GM23248 (cell line): ENCODE measurements at regions not wholly inside any gene's neighbourhood (a gene's known extent, or its start where the extent isn't known, plus 50 kb on each side); places are given as distances from the start of the nearest gene placed in this dataset.
A peak's percentile ranks its signal among the peaks of the same experiment; 100 is the strongest.

ENCODE experiments used
- DNase-seq: peaks from one replicate; pipeline ENCODE4 v3.0.0-alpha.2; 2015
- H2AFZ ChIP-seq: fragments of 200-600 bp; sonication (generic); 2 replicates; pipeline ENCODE4 v1.6.1; 2016; ENCODE audit warnings: antibody characterized with exemption
- H3F3A ChIP-seq: fragments of 200-600 bp; sonication (generic); 2 replicates; pipeline ENCODE4 v1.6.1; 2016; ENCODE audit warnings: mild to moderate bottlenecking, antibody characterized with exemption, mixed run types; ENCODE audit not compliant: insufficient read depth
- H3K27ac ChIP-seq: fragments of 200-600 bp; sonication (generic); 2 replicates; pipeline ENCODE4 v1.5.1; 2016; ENCODE audit warnings: mild to moderate bottlenecking
- H3K27me3 ChIP-seq: fragments of 200-600 bp; sonication (generic); replicated peaks from 2 replicates; pipeline ENCODE4 v1.6.1; 2016; ENCODE audit warnings: mild to moderate bottlenecking; ENCODE audit not compliant: insufficient read depth
- H3K36me3 ChIP-seq: fragments of 200-600 bp; sonication (generic); 2 replicates; pipeline ENCODE4 v1.6.1; 2016; ENCODE audit warnings: low read depth, mild to moderate bottlenecking
- H3K4me1 ChIP-seq: fragments of 200-600 bp; sonication (generic); 2 replicates; pipeline ENCODE4 v1.6.1; 2016; ENCODE audit warnings: mild to moderate bottlenecking; ENCODE audit not compliant: insufficient read depth
- H3K4me2 ChIP-seq: fragments of 200-600 bp; sonication (generic); one replicate; pipeline ENCODE4 v1.6.1; 2016; ENCODE audit warnings: mild to moderate bottlenecking; ENCODE audit not compliant: unreplicated experiment
- H3K4me3 ChIP-seq: fragments of 200-600 bp; sonication (generic); 2 replicates; pipeline ENCODE4 v1.5.1; 2016; ENCODE audit warnings: mild to moderate bottlenecking
- H3K79me2 ChIP-seq: fragments of 200-600 bp; sonication (generic); 2 replicates; pipeline ENCODE4 v1.6.1; 2016; ENCODE audit warnings: mild to moderate bottlenecking; ENCODE audit not compliant: insufficient read depth
- H3K9ac ChIP-seq: fragments of 200-600 bp; sonication (generic); 2 replicates; pipeline ENCODE4 v1.6.1; 2016; ENCODE audit warnings: mild to moderate bottlenecking
- H3K9me2 ChIP-seq: fragments of 200-600 bp; sonication (generic); 2 replicates; pipeline ENCODE4 v1.6.1; 2016; ENCODE audit warnings: mixed run types, mild to moderate bottlenecking, moderate library complexity; ENCODE audit not compliant: insufficient read depth
- H3K9me3 ChIP-seq: fragments of 200-600 bp; sonication (generic); one replicate; pipeline ENCODE4 v1.6.1; 2017; ENCODE audit warnings: low read depth
- H4K20me1 ChIP-seq: fragments of 200-600 bp; sonication (generic); 2 replicates; pipeline ENCODE4 v1.6.0; 2016; ENCODE audit not compliant: insufficient read depth
- EZH2 ChIP-seq: fragments of 200-600 bp; sonication (generic); IDR thresholded peaks from 2 replicates; pipeline ENCODE4 v1.6.1; 2018; ENCODE audit warnings: antibody characterized with exemption, mild to moderate bottlenecking; ENCODE audit not compliant: insufficient read depth, poor library complexity, severe bottlenecking
- EZH2phosphoT487 ChIP-seq: fragments of 200-600 bp; sonication (generic); IDR thresholded peaks from 2 replicates; pipeline ENCODE4 v1.6.1; 2018; ENCODE audit warnings: antibody characterized with exemption, moderate library complexity, mild to moderate bottlenecking, low read depth; ENCODE audit not compliant: insufficient read depth
- WGBS, 2 experiments: methylation state at CpG; one replicate each; pipeline ENCODE4 v1.1.6; 2015 to 2017; ENCODE audit warnings: low lambda C conversion rate in 2 of 2, low coverage in 1 of 2; ENCODE audit errors: missing lambda C conversion rate in 2 of 2; 5-methylcytosine and 5-hydroxymethylcytosine counted together
- in situ Hi-C: fragments of 300-500 bp; cut with MboI; formaldehyde crosslinking; loops from 2 replicates; pipeline ENCODE4 v1.15.0; 2020

DNA sequence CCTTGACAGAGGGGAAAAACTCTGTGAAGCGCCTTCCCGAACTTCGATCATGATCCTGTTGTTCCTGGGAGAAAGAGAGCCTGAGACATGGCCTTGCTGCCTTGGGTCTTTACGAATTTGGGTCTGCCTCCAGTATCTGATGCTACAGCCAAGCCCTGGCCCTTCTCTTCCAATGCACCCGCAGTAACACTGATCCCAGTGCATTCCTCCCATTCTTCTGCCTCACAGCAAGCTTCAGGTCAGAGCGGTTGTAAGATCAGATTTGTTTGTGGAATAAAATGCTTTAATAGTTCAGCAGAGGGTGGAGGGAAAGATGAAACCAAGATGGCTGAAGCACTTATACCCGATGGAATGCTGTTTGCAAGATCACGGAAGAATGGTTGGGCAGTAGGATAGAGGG is 196.7 kb upstream of the SIX2 start:
- H3K9me3 ChIP-seq: no peaks in the 10 kb centered on the region
- H2AFZ ChIP-seq: no peak overlapping the region
- TF ChIP-seq EZH2phosphoT487 (no peak), EZH2 (no peak)
- no peaks in the 10 kb centered on the region for H3K79me2 ChIP-seq
- H3K4me1 ChIP-seq: no peaks in the 10 kb centered on the region
- no peaks in the 10 kb centered on the region for H3F3A ChIP-seq
- H3K4me2 ChIP-seq: no peak overlapping the region
- in situ Hi-C loops: no loop called here
- no peak overlapping the region for H3K27ac ChIP-seq
- H3K4me3 ChIP-seq: no peak overlapping the region
- H3K9ac ChIP-seq: no peak overlapping the region
- H3K36me3 ChIP-seq: no peaks in the 10 kb centered on the region
- no peaks in the 10 kb centered on the region for H4K20me1 ChIP-seq
- no peaks in the 10 kb centered on the region for H3K9me2 ChIP-seq
- no peak for DNase-seq
- H3K27me3 ChIP-seq: no peaks in the 10 kb centered on the region
- 91 to 93% methylated on average over 8 of the region's 8 CpGs for WGBS, 2 experiments

DNA sequence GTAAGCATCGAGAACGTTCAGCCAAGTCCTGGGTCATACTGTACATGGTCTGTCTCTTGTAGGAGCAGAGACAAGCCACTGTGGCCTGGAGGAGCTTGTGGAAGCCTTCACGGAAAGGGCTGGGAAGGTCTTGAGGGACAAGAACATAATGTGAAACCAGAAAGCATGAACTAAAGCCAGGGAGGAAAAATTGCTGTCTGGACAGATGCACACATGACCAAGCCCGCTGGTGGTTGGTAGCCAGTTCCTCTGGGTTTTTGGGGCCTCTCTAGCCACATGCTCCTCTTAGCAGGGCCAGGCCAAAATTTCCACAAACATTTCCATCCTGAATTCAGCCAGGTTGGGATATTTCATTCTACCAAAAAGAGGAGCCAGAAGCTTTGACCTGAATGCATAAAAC is 196.2 kb upstream of the SIX2 start:
- H3K36me3 ChIP-seq: no peaks in the 10 kb centered on the region
- no peak overlapping the region for H3K4me2 ChIP-seq
- in situ Hi-C loops: no loop called here
- TF ChIP-seq EZH2phosphoT487 (no peak), EZH2 (no peak)
- no peaks in the 10 kb centered on the region for H3K27me3 ChIP-seq
- H2AFZ ChIP-seq: no peak overlapping the region
- H3K9me3 ChIP-seq: no peaks in the 10 kb centered on the region
- H3K4me3 ChIP-seq: no peak overlapping the region
- DNase-seq: no peak
- no peak overlapping the region for H3K9ac ChIP-seq
- no peaks in the 10 kb centered on the region for H3K9me2 ChIP-seq
- no peaks in the 10 kb centered on the region for H4K20me1 ChIP-seq
- peaks cover 2% of the 10 kb centered on the region for H3K4me1 ChIP-seq
- H3K27ac ChIP-seq: no peak overlapping the region
- no peaks in the 10 kb centered on the region for H3F3A ChIP-seq
- no peaks in the 10 kb centered on the region for H3K79me2 ChIP-seq
- 75 to 85% methylated on average over 4 of the region's 4 CpGs for WGBS, 2 experiments

DNA sequence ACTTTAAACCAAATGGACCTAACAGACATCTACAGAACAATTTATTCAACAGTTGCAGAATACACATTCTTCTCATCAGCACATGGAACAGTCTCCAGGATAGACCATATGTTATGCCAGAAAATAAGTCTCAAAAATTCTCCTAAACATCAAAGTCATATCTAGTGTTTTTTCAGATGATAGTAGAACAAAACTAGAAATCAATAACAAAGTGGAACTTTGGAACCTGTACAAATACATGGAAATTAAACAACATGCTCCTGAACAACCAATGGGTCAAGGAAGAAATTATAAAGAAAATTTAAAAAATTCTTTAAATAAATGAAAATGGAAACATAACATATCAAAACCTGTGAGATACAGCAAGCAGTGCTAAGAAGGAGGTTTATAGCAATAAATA is 194.1 kb upstream of the SIX2 start:
- H4K20me1 ChIP-seq: no peaks in the 10 kb centered on the region
- no peaks in the 10 kb centered on the region for H3K9me3 ChIP-seq
- H3K27ac ChIP-seq: no peak overlapping the region
- no peaks in the 10 kb centered on the region for H3K79me2 ChIP-seq
- no peak overlapping the region for H2AFZ ChIP-seq
- H3K36me3 ChIP-seq: no peaks in the 10 kb centered on the region
- peaks cover 14% of the 10 kb centered on the region for H3K4me1 ChIP-seq
- TF ChIP-seq EZH2 (no peak), EZH2phosphoT487 (no peak)
- H3K4me2 ChIP-seq: no peak overlapping the region
- in situ Hi-C loops: no loop called here
- H3K27me3 ChIP-seq: no peaks in the 10 kb centered on the region
- H3K9me2 ChIP-seq: no peaks in the 10 kb centered on the region
- no peak overlapping the region for H3K4me3 ChIP-seq
- H3K9ac ChIP-seq: no peak overlapping the region
- DNase-seq: no peak
- H3F3A ChIP-seq: peaks cover 12% of the 10 kb centered on the region

DNA sequence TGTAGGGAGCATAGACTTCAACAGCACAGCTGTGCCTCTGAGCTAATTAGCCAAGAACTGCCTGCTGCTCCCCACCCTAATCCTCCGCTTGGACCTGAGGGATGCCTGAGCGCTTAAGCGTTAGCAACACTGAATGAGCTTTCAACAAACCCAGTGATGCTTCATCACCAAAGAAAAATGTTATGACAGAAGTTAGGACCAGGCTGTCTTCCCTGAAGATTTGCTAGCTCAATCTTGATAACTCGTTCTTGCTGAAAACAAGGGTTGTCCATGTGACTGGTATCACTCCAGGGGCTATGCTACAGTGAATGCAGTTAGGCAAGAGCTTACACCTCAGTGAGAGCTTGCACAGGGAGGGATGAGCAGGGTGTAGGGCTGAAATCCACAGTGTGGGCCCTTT is 190.7 kb upstream of the SIX2 start:
- Histone ChIP-seq H3K27ac (peak overlapping the region; percentile 39), H3K4me2 (peak overlapping the region; percentile 51), H3K9me2 (no peaks in the 10 kb centered on the region), H4K20me1 (no peaks in the 10 kb centered on the region), H3K36me3 (no peaks in the 10 kb centered on the region), H3K79me2 (no peaks in the 10 kb centered on the region), H3K4me1 (peaks cover 14% of the 10 kb centered on the region), H3K9ac (no peak overlapping the region), H3K4me3 (no peak overlapping the region), H3K27me3 (no peaks in the 10 kb centered on the region), H3F3A (peaks cover 12% of the 10 kb centered on the region), H3K9me3 (no peaks in the 10 kb centered on the region), H2AFZ (no peak overlapping the region)
- WGBS, 2 experiments: 6 to 10% methylated on average over 4 of the region's 4 CpGs
- TF ChIP-seq EZH2 (no peak), EZH2phosphoT487 (no peak)
- in situ Hi-C loops: no loop called here
- DNase-seq: peak; percentile 84

DNA sequence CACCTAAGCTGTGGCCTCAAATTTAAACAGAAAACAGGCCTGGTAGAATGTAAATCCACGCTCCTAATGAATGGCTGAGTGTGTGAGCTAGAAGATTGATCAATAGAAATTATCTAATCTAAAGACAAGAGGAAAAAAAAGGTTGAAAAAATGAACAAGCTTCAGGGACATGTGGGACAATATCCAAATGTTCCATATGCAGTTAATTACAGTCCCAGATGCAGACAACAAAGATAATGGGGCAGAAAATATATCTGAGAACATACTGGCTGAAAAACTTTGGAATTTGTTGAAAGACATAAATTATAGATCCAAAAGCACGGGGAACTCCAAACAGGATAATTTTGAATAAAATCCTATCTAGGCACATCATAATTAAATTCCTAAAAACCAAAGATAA is 186.7 kb upstream of the SIX2 start:
- Histone ChIP-seq H3K4me3 (no peak overlapping the region), H3K4me1 (peaks cover 14% of the 10 kb centered on the region), H4K20me1 (no peaks in the 10 kb centered on the region), H3F3A (peaks cover 12% of the 10 kb centered on the region), H3K9me3 (no peaks in the 10 kb centered on the region), H3K36me3 (no peaks in the 10 kb centered on the region), H3K79me2 (no peaks in the 10 kb centered on the region), H3K4me2 (no peak overlapping the region), H3K9me2 (no peaks in the 10 kb centered on the region), H2AFZ (no peak overlapping the region), H3K27ac (no peak overlapping the region), H3K27me3 (no peaks in the 10 kb centered on the region), H3K9ac (no peak overlapping the region)
- no peak for DNase-seq
- TF ChIP-seq EZH2: no peak
- no peak for TF ChIP-seq EZH2phosphoT487
- in situ Hi-C loops: no loop called here
- 55 to 56% methylated on average over 2 of the region's 2 CpGs for WGBS, 2 experiments
